HG02840 (cell line): ENCODE measurements at regions not wholly inside any gene's neighbourhood (a gene's known extent, or its start where the extent isn't known, plus 50 kb on each side); places are given as distances from the start of the nearest gene placed in this dataset.

ENCODE experiments used
- ATAC-seq: cut with Tn5 transposase; IDR thresholded peaks from one replicate; pipeline ENCODE4 v1.9.1; 2021; ENCODE audit warnings: mild to moderate bottlenecking, moderate library complexity, moderate number of reproducible peaks; ENCODE audit not compliant: unreplicated experiment, low FRiP score

- no peak for ATAC-seq
Measured at GRCh38 chr7:84264396-84264795, 69.8 kb upstream of the SEMA3A start.

GRCh38 chr7:84263106-84263505 lies 68.5 kb upstream of the SEMA3A start:
- ATAC-seq: no peak

- ATAC-seq: no peak
Measured at GRCh38 chr7:84261509-84261908, 66.9 kb upstream of the SEMA3A start.

GRCh38 chr7:84258628-84259027 lies 64.0 kb upstream of the SEMA3A start:
- ATAC-seq: no peak

DNA sequence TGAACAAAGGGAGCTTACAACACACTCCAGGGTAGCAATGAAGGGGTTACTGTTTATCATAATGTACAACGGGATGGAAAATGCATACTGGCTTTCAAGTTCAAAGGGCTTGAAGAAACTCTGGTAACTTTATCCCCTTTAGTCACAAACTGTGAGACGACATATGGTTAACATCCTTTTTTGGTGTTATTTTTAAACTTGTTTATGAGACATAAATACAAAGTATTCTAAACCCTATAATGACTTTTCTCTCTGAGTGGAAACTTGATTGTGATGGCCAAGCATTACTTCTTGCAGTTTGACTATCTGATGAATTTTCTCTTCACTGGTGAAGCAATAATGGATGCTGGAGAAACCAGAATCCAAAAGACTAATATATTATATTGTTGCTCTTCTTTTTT lies 62.0 kb upstream of the SEMA3A start:
- ATAC-seq: no peak

DNA sequence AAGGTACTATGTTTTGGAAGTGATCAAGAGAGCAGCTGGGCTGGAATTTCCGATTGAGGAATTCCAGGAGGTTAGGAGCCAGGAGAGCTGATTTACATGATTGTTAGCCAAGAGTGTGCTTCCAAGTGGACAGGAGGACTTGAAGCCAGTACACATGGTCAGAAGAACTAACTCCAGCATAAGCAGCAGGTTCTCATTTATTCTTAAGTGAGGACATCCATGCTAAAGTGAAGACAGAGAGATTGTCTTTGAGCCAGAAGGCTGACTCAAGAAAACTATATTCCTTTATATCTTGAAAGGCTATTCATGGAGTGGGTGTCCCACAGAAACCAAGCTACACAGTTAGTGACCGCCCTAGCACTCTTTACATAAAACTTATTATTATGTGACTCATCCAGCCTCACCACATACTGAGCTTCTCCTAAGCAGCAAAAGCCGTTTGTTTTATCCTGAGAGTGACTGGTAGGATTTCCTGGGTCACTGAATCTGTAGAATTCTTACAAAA lies 56.7 kb upstream of the SEMA3A start:
- ATAC-seq: no peak

- ATAC-seq: no peak
Measured at GRCh38 chr7:84250452-84250851, 55.9 kb upstream of the SEMA3A start.

DNA sequence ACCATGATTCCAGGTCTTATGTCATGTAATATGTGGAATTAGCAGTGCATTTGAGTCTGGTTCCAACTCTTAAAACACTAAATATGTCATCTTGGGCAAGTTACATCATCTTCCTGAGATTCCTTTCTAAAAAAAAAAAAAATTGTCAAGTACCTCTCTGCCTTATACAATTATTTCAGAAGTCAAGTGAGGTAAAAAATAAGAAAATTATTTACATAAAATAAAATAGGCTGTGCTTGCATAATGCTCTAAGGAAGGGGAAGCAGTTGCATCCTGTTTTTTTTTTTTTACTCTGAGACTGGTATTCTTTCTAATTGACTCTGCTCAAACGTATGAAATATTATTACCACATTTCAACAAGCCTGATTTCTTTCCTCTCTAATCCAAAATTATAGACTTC lies 55.1 kb upstream of the SEMA3A start:
- ATAC-seq: no peak

GRCh38 chr7:84248843-84249242 lies 54.3 kb upstream of the SEMA3A start:
- no peak for ATAC-seq

DNA sequence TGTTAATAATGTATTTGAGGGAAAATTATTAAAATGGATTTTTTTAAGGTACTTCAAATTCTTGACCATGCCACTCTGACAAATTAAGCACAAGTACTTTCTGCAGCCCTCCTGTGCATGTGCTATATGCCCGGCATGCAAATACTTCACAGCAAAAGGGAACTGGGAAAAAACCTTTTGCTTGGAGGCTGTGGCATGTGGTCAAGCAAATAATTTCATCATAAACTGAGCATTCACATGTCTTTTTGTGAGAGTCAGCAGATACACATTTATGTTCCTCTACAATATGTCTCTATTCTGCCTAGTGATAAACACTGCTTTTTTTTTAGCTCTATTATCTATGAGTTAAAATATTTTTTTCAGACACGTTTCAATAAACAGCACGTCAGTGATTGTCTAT lies 53.7 kb upstream of the SEMA3A start:
- no peak for ATAC-seq

DNA sequence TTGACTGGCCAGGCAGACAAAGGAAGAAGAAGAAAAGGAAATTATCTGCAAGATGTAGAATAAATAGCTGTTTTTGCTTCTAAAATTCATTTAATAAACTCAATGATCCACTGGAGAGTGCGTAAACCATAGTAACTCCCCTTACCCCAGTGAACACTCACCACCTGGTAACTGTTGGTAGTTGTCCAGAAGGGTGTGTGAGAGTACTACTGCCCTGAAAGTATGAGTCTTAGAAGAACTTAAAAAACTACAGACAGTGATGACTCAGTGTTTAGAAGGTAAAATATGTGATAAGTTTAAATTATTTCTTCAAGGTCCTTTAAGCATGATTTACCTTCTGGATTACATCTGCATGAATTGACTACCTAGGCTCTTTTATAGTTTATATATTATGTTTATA lies 53.0 kb upstream of the SEMA3A start:
- no peak for ATAC-seq

DNA sequence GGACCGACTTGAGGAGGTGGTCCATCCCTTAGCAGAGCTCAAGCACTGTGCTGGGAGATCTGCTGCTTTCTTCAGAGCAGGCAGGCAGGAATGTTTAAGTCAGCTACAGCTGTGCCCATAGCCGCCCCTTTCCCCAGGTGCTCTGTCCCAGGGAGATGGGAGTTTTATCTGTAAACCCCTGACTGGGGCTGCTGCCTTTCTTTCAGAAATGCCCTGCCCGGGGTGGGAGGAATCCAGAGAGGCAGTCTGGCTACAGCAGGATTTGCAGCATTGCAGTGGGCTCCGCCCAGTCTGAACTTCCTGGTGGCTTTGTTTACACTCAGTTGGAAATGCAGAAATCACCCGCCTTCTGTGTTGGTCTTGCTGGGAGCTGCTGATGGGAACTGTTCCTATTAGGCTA lies 51.2 kb upstream of the SEMA3A start:
- ATAC-seq: no peak
